GM12878 (cell line): ENCODE measurements at regions not wholly inside any gene's neighbourhood (a gene's known extent, or its start where the extent isn't known, plus 50 kb on each side); places are given as distances from the start of the nearest gene placed in this dataset.

Experiments used
- JUNB ChIP-seq: IDR thresholded peaks from 2 replicates; pipeline ENCODE4 v1.6.1; 2016; ENCODE audit warnings: antibody characterized with exemption, mild to moderate bottlenecking
- KAT2A ChIP-seq: conservative IDR thresholded peaks from 2 replicates; pipeline ENCODE4 v1.6.1; 2011; ENCODE audit warnings: low read depth, low read length; ENCODE audit not compliant: control insufficient read depth
- POLR2A ChIP-seq: IDR thresholded peaks from 2 replicates; pipeline ENCODE4 v1.6.1; 2011; ENCODE audit warnings: low read depth, mild to moderate bottlenecking, low read length
- RCOR1 ChIP-seq: conservative IDR thresholded peaks from 2 replicates; pipeline ENCODE4 v1.6.1; 2012; ENCODE audit warnings: low read depth, low read length, improper control_type of control experiment
- SMAD5 ChIP-seq: IDR thresholded peaks from 2 replicates; pipeline ENCODE4 v1.6.1; 2016; ENCODE audit warnings: antibody characterized with exemption, low read depth
- SRF ChIP-seq, 2 experiments: IDR thresholded peaks; 2 replicates each; pipeline ENCODE4 v1.6.1; 2011; ENCODE audit warnings: low read depth in 2 of 2, low read length in 2 of 2, mild to moderate bottlenecking in 1 of 2, moderate library complexity in 1 of 2
- ZNF24 ChIP-seq: fragments of 450-650 bp; IDR thresholded peaks from 2 replicates; pipeline ENCODE4 v1.6.1; 2017; ENCODE audit warnings: antibody characterized with exemption, mild to moderate bottlenecking
- TF ChIP-seq, protein P1 (sequence below): fragments of 450-650 bp; formaldehyde crosslinking; IDR thresholded peaks from 2 replicates; pipeline ENCODE4 v1.4.0; 2022; ENCODE audit warnings: mild to moderate bottlenecking, moderate library complexity
- TF ChIP-seq, protein P2 (sequence below), 3 experiments: IDR thresholded peaks in 2 of 3; conservative IDR thresholded peaks in 1 of 3; 2 replicates each; pipeline ENCODE4 v1.5.1; 2011; ENCODE audit warnings: low read depth in 3 of 3, low read length in 3 of 3, mild to moderate bottlenecking in 3 of 3, control low read depth in 2 of 3, moderate library complexity in 2 of 3, inconsistent platforms in 1 of 3, mixed read lengths in 1 of 3; ENCODE audit not compliant: control insufficient read depth in 2 of 3, insufficient read depth in 1 of 3; ENCODE audit errors: extremely low read depth in 1 of 3
- TF ChIP-seq, protein P3 (sequence below): fragments of 450-650 bp; IDR thresholded peaks from 2 replicates; pipeline ENCODE4 v1.6.1; 2016; ENCODE audit warnings: mild to moderate bottlenecking
- TF ChIP-seq, protein P4 (sequence below): fragments of 450-650 bp; conservative IDR thresholded peaks from 2 replicates; pipeline ENCODE4 v1.6.1; 2017; ENCODE audit warnings: mild to moderate bottlenecking, moderate library complexity

DNA sequence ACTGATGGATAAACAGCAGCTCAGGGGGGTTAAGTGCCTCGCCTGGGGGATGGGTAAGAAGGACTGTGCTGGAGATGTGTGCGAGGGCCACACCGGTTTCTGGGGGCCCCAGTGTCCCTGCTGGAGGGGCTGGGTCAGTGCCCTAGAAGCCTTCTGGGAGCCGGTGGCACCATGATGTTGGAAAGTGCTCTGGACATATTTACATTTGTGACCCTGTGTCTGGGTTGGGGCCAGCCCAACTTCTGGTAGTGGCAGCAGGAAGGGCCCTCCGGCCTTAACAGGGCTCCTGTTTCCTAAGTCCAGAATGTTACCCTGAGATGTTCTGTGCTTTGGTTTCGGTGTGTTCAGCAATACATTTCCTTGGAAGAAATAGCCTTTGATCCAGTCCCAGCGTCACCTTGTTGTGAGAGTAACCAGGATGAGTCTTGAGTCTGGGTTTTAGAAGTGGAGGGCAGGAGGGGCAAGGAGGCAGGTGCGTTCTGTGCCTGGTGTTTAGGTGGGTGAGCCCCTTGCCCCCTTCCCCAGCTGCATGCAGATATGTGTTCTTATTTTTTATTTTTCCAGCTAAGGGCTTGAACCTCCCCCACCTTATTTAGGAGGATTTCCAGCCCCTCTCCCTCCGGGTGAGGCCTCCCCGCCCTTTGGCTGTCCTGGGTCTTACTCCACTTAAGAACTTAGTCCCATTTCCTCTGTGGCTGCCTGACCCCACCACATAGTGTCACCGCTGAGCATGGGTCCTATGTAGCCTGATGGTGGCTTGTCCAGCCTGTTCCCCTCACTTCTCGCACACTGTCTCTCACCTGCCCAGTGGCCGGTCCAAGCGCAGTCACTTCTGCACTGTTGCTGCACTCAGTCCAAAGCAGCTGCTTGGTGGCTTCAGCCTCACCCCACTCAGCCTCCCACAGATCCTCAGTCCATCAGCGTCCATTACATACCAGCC is 132.7 kb upstream of the HS6ST1 start (continued):
- TF ChIP-seq, protein P1, sequence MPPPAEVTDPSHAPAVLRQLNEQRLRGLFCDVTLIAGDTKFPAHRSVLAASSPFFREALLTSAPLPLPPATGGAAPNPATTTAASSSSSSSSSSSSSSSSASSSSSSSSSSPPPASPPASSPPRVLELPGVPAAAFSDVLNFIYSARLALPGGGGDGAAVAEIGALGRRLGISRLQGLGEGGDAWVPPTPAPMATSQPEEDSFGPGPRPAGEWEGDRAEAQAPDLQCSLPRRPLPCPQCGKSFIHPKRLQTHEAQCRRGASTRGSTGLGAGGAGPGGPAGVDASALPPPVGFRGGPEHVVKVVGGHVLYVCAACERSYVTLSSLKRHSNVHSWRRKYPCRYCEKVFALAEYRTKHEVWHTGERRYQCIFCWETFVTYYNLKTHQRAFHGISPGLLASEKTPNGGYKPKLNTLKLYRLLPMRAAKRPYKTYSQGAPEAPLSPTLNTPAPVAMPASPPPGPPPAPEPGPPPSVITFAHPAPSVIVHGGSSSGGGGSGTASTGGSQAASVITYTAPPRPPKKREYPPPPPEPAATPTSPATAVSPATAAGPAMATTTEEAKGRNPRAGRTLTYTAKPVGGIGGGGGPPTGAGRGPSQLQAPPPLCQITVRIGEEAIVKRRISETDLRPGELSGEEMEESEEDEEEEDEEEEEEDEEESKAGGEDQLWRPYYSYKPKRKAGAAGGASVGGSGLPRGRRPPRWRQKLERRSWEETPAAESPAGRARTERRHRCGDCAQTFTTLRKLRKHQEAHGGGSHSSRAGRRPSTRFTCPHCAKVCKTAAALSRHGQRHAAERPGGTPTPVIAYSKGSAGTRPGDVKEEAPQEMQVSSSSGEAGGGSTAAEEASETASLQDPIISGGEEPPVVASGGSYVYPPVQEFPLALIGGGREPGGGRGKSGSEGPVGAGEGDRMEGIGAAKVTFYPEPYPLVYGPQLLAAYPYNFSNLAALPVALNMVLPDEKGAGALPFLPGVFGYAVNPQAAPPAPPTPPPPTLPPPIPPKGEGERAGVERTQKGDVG (CRISPR knock-in tag), result no peak
- no peak for TF ChIP-seq SMAD5
- no peak for TF ChIP-seq SRF (IDR thresholded peaks at IDR 0.05; ENCODE audit: low read depth in 2 of 2, low read length in 2 of 2)
- TF ChIP-seq RCOR1, result no peak
- no peak for TF ChIP-seq KAT2A
- TF ChIP-seq JUNB, result no peak
- TF ChIP-seq, protein P2, sequence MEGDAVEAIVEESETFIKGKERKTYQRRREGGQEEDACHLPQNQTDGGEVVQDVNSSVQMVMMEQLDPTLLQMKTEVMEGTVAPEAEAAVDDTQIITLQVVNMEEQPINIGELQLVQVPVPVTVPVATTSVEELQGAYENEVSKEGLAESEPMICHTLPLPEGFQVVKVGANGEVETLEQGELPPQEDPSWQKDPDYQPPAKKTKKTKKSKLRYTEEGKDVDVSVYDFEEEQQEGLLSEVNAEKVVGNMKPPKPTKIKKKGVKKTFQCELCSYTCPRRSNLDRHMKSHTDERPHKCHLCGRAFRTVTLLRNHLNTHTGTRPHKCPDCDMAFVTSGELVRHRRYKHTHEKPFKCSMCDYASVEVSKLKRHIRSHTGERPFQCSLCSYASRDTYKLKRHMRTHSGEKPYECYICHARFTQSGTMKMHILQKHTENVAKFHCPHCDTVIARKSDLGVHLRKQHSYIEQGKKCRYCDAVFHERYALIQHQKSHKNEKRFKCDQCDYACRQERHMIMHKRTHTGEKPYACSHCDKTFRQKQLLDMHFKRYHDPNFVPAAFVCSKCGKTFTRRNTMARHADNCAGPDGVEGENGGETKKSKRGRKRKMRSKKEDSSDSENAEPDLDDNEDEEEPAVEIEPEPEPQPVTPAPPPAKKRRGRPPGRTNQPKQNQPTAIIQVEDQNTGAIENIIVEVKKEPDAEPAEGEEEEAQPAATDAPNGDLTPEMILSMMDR (IDR thresholded peaks at IDR 0.05 in 2 of 3, conservative IDR thresholded peaks at IDR 0.05 in 1 of 3; ENCODE audit: control insufficient read depth in 2 of 3, extremely low read depth in 1 of 3, insufficient read depth in 1 of 3, low read depth in 3 of 3, low read length in 3 of 3), result no peak
- no peak for TF ChIP-seq POLR2A
- TF ChIP-seq, protein P3, sequence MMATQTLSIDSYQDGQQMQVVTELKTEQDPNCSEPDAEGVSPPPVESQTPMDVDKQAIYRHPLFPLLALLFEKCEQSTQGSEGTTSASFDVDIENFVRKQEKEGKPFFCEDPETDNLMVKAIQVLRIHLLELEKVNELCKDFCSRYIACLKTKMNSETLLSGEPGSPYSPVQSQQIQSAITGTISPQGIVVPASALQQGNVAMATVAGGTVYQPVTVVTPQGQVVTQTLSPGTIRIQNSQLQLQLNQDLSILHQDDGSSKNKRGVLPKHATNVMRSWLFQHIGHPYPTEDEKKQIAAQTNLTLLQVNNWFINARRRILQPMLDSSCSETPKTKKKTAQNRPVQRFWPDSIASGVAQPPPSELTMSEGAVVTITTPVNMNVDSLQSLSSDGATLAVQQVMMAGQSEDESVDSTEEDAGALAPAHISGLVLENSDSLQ, result no peak
- TF ChIP-seq, protein P4, sequence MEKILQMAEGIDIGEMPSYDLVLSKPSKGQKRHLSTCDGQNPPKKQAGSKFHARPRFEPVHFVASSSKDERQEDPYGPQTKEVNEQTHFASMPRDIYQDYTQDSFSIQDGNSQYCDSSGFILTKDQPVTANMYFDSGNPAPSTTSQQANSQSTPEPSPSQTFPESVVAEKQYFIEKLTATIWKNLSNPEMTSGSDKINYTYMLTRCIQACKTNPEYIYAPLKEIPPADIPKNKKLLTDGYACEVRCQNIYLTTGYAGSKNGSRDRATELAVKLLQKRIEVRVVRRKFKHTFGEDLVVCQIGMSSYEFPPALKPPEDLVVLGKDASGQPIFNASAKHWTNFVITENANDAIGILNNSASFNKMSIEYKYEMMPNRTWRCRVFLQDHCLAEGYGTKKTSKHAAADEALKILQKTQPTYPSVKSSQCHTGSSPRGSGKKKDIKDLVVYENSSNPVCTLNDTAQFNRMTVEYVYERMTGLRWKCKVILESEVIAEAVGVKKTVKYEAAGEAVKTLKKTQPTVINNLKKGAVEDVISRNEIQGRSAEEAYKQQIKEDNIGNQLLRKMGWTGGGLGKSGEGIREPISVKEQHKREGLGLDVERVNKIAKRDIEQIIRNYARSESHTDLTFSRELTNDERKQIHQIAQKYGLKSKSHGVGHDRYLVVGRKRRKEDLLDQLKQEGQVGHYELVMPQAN, result no peak
- TF ChIP-seq ZNF24, result no peak
- TF ChIP-seq, all 136 proteins: peak for 0
